NCI-H345 treated with DMSO at 0.1 percent for 48 hours (cell line): ENCODE measurements at regions not wholly inside any gene's neighbourhood (a gene's known extent, or its start where the extent isn't known, plus 50 kb on each side); places are given as distances from the start of the nearest gene placed in this dataset.

Source experiments
- DNase-seq: peaks from one replicate; lab custom pipeline; 2025; ENCODE audit not compliant: unreplicated experiment; lab: John Stamatoyannopoulos, UW

DNA sequence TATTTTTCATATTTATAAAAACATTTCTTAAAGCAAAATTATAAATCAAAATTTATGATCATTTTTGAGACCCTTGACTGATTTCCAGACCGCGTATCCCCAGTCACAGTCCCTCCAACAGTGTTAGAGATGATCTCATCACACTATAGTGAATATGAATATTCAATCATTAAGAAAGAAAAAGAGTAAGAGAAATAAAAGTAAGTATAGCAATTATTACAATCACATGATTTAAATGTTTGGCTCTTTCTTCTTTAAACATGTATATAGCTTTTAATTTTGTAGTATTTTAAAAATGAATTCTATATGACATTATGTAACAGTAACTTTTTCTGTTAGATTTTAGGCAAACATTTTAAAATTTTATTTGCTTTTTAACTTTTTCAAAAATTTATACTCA is 438.3 kb downstream of the RFPL4B start:
- no peak for DNase-seq

DNA sequence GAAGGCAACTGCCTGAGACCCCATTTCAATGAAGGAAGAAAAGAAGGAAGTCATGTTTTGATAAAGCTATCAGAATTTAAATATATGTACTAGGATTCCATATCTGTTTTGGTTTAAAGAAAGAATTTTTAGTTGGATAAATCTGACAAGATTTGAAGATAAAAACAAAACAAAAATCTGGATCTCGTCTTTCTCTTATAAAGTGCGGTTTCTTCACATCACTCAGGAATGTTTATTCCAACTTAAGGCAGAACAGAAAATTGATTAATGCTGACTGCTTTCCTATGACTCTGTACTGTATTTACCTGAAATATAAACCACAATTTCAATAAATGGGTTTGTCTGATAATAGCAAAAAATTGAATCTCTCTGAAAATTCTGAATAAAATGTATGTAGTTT is 439.7 kb downstream of the RFPL4B start:
- DNase-seq: no peak

GRCh38 chr6:112787371-112787770 is 440.2 kb downstream of the RFPL4B start:
- no peak for DNase-seq

GRCh38 chr6:112795316-112795715 is 448.2 kb downstream of the RFPL4B start:
- no peak for DNase-seq

- no peak for DNase-seq
Observed at GRCh38 chr6:112796712-112797111, 449.6 kb downstream of the RFPL4B start.

- DNase-seq: no peak
Observed at GRCh38 chr6:112799889-112800288, 452.8 kb downstream of the RFPL4B start.

- no peak for DNase-seq
Observed at GRCh38 chr6:112800439-112800838, 453.3 kb downstream of the RFPL4B start.

- no peak for DNase-seq
Observed at GRCh38 chr6:112800916-112801315, 453.8 kb downstream of the RFPL4B start.

GRCh38 chr6:112801468-112802080 is 454.4 kb downstream of the RFPL4B start:
- DNase-seq: no peak

- no peak for DNase-seq
Observed at GRCh38 chr6:112802144-112802543, 455.0 kb downstream of the RFPL4B start.

- DNase-seq: no peak
Observed at GRCh38 chr6:112804638-112805330, 457.7 kb downstream of the RFPL4B start.

DNA sequence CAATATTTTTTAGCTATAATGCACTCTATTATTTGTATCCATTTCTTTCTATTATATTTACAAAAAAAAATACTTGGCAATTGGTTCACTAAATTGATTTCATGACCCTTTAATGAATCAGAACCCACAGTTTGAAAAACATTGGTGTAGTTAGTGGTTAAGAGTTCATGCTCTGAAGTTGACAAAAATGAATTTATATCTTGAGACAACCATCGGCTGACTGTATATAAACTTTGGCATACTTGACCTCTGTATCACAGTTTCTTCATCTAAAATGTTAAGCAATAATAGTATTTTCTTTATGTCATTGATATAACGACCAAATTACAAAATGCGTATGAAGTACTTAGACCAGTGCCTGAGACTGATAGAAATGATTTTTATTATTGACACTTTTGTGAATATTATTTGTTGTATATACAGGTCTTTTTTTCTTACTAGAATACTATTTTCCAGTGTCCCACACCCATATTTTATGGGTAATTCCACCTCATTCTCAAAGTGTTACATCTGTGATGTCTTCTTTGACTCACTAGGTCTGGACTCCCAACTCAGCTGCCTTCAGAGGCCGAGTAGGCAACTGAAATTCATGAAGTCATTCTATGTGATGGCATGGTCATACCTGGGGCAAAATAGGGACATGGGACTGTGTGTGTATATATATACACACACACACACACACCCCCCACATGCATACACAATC is 459.2 kb downstream of the RFPL4B start:
- no peak for DNase-seq

DNA sequence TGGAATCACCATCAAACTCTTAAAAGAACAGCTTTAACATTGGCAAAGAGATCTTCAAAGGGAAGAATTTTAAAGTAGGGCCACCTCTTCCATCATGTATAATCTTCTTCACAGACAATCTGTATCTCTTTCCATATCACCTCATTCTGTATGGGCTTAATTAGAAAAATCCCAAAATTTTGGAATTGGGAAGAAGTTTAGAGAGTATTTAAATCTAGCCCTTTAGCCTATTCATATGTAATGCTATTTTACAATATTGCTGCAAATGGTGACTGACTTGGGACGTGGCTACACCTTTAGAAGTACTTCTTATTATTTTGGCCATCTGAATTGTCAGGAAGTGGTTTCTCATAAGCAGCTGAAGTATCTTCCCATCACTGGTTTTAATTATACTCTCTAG is 474.3 kb downstream of the RFPL4B start:
- DNase-seq: no peak

DNA sequence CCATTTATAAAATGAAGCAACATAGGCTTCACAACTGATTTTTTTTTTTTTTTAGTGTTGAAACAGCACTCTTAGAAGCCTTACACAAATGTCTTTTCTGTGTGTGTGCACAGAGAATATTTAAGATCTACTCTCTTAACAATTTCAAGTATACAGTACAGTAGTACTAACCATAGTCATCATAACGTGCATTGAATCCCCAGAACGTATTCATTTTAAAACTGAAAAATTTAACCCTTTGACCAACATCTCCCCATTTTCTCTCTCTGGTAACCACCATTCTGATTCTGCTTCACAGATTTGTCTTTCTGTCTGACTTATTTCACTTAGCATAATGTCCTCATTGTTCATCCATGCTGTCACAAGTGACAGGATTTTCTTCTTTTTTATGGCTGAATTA is 475.6 kb downstream of the RFPL4B start:
- no peak for DNase-seq

DNA sequence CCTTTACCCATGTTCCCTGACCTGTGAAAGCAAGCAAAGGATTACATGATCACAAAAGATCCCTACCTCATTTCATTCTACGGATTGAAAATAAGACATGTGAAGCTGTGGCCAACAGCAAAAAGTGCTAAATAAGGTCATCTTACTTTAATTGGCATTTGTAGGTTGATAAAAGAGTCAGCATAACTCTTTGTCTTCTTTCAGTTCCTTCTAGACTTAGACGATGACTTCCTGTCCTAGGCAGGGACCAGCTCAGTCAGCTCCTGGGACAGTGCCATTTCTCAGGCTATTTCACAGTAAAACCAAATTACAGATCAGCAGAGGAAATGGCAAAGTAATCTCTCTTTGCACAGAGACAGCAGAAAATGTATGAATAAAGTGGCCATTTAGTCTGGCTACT is 480.7 kb downstream of the RFPL4B start:
- DNase-seq: no peak

- no peak for DNase-seq
Observed at GRCh38 chr6:112831022-112831421, 483.9 kb downstream of the RFPL4B start.

GRCh38 chr6:112833581-112834131 is 486.5 kb downstream of the RFPL4B start:
- DNase-seq: no peak

DNA sequence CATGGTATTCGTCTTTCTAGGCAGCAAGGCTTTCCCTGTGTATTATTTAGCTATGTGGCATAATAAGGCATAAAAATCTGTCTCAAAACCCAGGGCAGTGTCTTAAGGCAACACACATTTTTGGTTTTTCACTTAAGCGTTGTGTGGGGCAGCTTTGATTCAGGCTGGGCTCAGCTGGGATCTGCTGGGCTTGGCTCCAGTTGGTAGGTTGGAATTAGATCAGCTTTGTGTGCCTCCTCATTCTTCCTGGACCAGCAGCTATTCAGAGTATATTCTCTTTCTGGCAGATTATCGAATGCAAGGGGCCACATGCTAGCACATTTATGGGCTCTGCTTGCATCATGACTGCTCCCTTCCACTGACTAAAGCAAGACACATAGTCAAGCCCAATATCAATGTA is 487.9 kb downstream of the RFPL4B start:
- no peak for DNase-seq

DNA sequence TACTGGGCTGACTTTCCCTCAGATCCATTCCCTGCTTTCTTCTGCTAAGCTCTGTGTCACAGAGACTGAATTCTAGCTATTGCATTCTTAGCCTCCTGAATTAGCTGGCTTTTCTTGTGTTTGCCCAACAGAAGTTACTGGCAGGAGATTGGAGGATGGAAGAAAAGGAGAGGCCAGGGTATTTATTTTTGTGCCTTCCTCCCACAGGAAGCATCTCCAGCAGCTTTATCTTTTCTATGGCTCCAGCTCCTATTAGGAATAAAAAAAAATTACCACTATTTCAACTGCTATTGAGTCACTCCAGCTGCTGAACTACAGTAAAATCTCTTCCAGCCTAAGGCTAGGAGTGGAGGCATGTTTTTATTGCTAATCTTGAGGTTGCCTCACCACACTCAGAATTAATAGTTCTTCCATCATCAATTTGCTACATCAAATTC is 492.4 kb downstream of the RFPL4B start:
- DNase-seq: no peak

DNA sequence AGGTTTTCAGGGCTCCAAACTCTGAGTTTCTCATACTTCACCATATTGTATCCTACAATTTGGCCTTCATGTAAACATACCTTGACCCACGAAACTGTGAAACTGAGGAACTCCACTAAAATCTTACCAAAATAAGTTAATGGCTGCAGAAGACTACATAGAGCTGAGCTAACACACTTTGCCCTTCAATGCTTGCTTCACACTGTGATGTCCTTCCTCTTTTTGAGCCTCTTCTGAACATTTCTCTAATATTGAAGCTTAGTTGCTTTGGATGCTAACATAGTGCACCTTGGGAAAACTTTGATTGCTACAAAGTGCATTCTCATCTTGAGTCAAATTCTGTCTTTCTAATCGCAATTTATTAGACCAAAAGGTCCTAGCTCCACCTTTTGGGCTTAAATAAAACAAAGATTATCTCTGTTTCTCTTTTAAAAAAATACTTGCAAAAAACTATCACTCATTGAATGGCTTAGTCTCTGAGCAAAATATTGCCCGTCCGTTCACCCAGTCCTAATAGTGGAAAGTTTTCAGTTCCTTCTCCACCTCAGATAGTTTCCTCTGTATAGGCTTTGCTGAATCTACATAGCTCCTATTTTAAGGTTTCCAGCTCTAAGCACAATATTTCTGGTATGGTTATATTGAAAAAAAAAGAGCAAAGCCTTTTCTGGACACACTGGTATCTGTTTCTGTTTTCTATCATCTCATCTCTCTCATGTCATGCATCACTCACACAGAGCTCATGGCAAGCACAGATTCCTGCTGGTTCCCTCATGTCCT is 494.6 kb downstream of the RFPL4B start:
- no peak for DNase-seq

DNA sequence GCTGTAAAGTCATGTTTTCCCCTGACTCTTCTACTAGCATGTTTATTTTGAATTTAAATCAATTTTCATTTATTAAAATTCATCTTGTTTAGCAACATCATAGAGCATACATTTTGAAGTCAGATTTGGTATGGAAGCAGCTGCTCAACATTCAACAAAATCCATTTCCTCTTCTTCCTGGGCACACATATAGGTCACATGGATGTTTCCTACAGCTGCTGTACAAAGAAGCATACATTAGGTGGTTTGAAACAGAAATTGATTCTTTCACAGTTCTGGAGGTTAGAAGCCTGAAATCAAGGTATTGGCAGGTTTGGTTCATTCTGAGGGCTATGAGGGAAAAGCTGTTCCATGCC is 495.2 kb downstream of the RFPL4B start:
- DNase-seq: no peak
